GM19395 (cell line): ENCODE measurements at regions not wholly inside any gene's neighbourhood (a gene's known extent, or its start where the extent isn't known, plus 50 kb on each side); places are given as distances from the start of the nearest gene placed in this dataset.

Experiments
- ATAC-seq: cut with Tn5 transposase; IDR thresholded peaks from one replicate; pipeline ENCODE4 v1.9.1; 2021; ENCODE audit warnings: mild to moderate bottlenecking, moderate library complexity; ENCODE audit not compliant: unreplicated experiment

DNA sequence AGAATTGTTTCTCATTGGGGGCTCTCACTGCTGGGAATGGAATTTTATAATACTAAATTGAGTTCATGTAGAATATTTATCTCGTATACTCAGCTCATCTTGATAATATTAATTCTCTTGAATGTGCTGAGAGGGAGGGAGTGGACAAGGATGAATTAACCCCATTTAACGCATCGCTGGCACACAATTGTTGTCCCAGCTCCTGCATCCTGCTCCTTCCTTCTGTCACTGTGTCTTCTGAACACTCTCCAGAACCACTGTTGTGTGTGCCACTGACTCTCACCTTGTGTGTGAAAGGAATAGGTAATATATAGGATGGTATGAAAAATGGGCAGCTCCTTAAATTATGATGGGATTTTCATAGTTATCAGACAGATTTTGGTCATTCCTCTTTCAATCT is 267.3 kb downstream of the MTRR start:
- no peak for ATAC-seq

DNA sequence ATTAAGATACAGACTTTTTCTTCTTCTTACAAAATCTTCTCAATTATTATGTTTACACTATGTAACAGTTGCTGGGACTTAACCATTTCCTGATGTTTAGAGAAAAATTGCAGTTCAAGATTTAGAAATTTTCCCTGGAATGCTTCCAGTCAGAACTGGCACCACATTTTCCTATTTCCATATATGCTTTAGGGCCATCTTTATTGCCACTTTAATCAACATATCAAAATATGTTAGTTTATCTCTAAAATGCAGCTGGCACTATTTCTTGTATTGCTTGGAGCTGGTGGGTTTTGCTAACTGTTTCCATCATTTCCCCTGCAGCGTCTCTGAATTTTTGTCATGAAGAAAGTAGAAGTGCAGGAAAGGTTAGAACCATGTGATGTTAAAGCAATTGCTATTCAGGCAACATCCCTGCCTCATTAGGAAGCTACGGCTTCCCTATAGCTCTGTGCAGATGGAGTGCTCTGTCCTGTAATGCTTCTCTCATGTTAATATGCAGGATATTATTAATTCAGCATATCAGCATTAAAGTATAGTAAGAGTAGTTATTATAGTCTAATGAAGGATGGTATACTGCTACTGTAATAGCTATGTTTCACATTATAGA is 269.1 kb downstream of the MTRR start:
- no peak for ATAC-seq

DNA sequence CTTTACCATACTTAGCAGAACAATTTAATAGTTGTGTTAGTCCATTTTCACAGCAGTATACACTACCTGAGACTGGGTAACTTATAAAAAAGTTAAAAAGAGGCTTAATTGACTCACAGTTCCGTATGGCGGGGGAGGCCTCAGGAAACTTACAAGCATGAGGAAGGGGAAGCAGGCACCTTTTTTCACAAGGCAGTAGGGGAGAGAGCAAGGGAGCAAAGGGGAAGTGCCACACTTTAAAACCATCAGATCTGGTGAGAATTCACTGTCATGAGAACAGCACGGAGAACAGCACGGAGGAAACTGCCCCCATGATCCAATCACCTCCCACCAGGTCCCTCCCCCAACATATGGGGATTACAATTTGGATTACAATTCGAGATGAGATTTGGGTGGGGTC is 269.9 kb downstream of the MTRR start:
- no peak for ATAC-seq

DNA sequence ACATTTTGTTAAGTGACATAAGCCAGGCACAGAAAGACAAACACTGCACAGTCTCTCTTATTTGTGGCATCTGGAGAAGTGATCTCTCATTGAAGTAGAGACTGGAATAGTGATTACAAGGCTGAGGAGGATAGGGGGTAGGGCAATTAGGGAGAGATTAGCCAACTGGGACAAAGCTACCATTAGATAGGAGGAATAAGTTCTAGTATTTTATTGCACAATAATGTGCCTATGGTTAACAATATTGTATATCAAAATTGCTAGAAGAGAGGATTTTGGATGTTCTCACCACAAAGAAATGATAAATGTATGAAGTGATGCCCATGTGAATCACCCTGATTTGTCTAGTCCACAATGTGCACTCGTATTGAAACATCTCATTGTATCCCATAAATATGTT is 281.8 kb downstream of the MTRR start:
- no peak for ATAC-seq

DNA sequence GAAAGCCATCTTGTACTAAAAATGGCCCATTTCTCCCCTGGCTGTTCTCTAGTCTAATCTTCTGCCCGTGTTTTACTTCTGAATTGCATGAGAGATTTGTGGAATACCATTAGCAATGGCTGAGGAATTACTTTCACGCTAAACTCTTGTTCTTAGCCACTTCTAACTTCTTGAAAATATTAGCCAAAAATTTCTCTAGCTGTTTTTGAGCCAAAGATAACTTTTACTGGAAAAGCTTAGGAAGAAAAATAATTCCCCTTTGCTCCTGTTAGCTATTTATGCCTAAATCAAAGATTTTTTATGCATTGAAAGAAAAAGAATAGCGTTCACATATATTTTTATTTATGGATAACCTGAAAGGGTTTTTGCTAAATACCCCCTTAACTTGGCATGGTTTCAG is 287.8 kb downstream of the MTRR start:
- ATAC-seq: no peak

DNA sequence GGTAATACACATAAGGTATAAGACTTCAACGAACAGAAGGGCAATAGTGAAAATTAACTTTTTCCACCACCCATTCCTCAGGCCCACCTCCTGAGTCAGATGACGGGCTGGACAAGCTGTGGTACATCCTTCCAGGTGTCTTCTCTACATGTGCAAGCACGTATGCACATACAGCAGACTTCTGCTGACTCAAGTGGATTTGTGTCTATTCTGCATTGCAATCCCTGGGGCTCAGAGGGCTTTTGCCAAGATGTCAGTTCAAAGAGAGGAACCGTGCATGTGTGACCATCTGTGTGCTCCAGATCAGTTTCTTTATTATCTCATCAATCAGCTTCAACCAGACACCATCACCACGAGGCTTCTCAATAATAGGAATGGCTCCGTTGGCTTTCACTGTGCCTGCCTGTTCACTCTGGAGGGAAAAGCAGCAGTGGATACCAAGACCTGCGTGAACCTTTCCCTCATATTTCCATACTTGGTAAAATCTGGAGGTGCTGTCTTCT is 288.4 kb downstream of the MTRR start:
- ATAC-seq: no peak

DNA sequence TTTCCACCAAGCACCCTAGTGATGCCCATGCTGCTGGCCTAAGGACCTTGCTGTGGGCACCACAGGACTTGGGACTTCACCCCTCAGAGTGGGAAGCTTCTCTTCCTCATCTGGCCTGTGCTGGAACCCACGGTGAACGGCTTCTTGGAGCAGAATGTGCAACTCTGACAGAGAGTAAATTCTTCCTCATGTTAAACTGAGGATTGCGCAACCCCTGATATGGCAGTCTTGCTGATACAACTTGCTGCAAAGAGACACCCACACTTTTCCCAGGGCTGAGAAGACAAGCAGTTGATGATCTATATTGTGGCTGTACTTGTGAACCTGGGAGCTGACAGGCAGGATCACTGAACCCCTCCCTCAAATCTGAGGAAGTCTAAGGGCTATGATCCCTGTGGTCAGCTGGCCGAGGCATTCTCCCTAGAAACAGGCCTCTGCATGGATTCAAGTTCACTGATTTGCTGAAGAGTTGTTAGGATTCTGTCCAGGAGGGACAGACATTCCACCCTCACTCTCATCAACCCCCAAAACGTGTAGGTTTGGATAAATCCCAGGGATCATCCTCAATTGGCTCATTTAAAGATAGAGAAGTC is 307.2 kb downstream of the MTRR start:
- ATAC-seq: no peak

DNA sequence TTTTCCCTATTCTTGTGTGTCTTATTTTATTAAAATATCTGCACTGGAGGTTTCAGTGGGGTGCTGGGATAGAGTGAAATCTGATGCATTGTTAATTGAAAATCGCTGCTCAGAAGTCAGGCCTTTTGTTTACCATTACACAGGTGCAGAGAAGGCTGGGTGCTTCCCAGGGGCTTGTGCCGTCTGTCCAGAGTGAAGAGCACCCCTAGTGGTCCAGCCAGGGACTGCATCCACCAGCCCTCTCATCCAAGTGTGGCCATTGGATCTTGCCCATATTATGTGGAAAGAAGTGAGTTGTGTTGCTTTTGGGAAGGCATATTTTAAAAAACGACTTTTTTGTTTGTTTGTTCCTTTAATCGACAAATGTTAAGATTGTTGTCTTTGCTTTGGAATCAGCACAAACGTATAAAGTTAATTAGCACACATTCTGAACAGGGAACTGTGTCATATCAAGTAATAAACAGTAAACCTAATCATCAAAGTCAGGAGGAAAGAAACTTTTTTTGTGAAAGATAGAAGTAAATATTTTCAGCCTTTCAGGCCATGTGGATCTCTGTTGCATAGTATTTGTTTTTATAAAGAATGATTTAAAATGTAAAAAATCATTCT is 315.6 kb downstream of the MTRR start:
- peak; percentile 96 for ATAC-seq

DNA sequence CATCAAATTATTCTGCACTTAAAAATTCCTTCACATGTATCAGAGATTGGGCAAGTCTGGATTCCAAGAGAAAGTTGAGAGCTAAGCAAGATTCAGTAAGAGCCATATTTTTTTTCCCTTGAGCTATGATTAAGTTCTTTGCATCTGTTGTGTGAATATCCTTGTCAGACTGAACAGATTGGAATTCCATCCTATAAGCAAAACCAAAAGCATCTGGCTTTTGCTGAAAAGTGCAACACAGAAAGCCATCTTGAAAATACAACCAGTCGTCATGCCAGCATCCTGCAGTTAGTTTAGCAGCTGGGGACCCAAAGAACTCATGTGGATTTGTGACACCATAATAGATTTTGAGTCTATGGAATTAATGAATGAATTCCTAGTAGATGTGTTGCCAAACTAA is 316.9 kb downstream of the MTRR start:
- ATAC-seq: no peak

DNA sequence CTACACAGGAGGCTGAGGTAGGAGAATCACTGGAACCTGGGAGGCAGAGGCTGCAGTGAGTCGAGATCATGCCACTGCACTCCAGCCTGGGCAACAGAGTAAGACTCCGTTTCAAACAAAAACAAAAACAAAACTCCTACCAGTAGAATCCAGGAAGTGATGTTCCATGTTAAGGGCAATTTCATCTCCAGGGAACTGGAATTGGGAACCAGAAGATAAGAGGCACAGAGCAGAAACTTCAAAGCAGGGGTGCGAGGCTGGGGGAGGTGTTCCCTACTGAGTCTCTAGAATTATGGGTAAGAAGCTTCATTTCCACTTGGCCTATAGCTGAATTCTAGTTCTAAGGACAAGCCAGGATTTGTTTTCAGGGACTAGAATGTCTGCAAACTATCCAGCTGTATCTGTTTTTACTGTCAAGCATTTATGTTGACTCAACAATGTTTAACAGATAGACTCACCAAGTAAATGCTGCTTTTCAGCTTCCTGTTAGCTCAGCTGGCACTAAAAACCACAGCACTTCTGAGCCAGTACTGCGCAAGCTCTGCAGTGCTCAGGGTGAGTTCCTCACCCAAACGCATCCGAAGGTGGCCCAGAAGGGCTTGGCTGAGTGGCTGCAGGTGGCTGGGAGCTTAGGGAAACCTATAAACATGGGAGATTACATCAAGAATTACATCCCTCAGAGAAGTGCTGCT is 320.1 kb downstream of the MTRR start:
- no peak for ATAC-seq

DNA sequence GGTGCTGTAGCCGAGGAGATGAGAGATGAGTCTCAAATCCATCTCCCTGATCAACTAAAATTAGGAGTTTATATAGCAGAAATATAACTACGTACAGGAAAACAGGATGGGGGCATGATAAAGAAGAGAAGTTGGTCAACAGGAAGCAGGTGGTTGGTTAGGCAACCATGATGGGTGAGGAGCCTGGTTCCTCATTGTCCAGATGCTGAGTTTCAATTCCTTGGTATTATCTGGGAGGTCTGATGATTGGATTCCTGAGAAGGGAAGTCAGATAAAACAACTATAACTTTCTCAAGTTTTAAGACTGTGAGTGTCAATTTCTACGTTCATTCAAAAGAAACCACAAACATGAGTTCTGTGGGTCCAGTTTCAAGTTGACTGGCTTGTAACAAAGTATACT is 323.9 kb downstream of the MTRR start:
- no peak for ATAC-seq

DNA sequence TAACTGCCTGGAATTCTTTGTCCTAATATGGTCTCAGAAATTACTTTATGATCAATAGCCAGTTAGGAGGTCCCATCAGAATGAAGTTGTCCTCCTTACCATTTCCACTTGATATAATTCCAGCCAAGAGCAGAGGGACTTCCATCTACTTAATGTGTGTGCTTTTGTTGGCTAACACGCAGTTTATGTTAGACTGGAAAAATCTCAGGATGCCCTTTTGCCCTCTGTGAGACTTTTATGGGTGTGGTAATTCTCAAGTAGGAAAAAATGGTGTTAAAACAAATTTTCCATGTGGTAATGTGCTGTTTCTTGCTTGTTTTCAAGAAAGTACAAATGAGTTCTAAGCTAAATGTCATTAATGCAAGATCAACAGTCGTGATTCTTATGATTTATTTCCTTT is 327.1 kb downstream of the MTRR start:
- ATAC-seq: no peak

DNA sequence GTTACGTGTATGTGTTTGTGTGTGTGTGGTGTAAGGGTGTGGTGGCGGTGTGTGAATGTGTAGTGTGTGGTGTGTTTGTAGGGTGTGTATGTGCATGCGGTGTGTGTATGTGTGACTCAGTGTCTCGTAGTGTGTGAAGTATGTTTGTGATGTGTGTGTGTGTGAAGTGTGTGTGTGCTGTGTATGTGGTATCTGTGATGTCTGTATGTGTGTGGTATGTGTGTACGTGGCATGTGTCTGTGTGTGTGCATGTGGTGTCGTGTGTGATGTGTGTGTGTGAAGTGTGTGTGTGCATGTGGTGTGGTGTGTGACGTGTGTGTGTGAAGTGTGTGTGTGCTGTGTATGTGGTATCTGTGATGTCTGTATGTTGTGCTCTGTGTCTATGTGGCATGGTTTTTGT is 339.4 kb downstream of the MTRR start:
- ATAC-seq: no peak

DNA sequence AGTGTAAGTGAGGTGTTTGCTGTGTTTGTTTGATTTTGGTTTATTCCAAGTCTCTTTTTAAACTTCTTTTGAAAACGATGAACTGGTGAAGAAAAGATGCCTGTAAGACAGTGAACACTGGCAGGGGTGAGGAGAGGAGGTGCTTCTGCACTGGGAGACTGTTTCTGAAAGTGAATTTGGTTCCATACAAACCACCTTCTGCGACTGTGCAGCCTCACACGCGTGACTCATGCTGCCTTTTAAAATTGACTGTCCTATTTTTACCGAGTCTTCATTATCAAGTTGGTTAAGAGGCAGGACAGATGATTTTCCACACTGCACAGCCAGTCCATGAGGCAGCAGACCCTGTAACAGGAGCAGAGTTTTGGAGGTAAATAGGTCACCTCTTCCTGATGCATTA is 340.6 kb downstream of the MTRR start:
- no peak for ATAC-seq

DNA sequence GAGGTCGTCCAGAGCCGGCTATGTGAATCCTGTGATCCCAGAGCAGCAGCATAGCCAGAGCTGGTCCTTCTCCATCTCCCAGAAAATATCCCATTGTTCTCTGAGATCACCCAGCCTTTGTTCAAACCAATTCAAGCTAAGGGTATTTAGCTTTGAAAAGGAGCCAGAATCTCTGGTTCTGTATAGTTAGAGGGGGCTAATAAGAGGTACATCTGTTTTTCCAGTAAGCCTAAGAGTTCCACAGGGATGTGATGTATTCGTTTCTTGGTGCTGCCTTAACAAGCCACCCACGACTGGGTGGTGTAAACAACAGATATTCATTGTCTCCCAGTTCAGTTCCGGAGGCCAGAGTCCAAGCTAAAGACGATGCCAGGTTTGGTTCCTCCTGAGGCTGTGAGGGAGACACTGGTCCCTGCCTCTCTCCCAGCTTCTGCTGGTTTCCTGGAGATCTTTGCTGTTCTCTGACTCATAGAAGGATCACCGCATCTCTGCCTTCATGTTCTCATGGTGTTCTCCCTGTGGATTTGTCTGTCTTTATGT is 344.8 kb downstream of the MTRR start:
- ATAC-seq: no peak

DNA sequence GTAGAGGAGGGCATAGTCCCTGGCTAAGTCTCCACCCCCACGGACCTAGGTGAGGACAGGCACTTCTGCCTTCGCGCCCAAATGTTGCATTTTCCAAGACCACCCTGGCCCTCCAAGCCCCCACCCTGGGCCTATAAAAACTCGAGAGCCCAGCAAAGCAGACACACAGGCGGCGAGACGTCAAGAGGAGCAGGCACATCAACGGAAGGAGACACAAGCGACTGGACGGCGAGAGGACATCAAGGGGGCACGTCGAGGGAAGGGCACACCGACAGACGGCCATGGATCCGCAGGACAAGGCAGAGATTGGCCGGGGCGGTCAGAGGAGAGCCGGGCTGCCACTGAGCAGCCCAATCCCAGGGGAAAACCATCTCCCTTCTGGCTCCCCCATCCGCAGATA is 348.0 kb downstream of the MTRR start:
- no peak for ATAC-seq

DNA sequence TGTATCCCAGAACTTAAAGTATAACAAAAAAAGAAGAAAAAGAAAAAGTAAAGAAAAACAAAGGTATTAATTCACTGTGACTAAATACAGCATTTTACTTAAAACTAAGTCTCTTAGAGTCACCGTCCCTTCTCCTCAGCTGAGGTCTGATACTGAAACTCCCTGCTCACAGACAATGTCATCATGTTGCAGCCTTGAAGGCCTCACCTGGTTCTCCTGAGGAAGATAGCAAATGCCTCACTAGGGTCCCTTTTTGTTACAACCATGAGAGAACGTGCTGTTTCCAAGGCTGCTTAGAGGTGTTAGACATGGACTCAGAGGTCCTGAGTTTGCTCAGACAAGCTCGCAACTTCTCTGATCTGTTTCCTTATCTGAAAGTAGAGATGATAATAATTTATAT is 357.2 kb downstream of the MTRR start:
- no peak for ATAC-seq

DNA sequence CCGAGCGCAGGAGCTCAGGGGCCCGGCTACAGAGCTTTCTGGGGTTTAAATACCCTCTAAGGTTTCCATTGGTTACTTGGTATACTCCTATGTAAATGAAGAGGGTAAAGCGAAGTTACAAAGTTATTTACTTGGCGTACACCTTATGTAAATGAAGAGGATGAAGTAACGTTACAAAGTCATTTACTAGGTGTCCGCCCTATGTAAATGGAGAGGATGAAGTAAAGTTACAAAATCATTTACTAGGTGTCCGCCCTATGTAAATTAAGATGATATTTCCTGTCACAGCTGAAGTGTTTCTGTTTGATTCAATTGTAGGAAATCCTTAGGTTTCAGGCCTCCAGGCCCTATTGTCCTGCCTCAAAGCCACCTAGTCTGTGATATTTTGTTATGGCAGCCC is 358.2 kb downstream of the MTRR start:
- no peak for ATAC-seq

DNA sequence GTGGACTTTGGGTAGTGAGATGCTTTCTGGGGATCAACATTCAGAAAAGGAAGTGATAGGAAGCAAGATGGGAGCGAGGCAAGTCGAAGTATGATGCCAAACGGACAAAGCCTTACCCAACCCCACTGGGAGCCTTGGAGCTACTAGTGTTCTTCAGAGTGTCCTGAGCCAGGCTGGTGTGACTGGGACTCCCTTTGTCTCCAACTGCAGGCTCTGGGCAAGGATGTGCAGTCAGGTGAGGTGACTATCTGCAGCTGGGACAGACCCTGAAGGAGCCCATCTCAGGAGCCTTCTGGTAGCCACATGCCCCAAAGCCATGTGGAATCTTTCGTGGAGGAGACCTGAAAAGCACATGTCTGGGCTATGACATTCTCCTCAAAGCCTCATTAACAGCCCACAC is 360.6 kb downstream of the MTRR start:
- no peak for ATAC-seq

DNA sequence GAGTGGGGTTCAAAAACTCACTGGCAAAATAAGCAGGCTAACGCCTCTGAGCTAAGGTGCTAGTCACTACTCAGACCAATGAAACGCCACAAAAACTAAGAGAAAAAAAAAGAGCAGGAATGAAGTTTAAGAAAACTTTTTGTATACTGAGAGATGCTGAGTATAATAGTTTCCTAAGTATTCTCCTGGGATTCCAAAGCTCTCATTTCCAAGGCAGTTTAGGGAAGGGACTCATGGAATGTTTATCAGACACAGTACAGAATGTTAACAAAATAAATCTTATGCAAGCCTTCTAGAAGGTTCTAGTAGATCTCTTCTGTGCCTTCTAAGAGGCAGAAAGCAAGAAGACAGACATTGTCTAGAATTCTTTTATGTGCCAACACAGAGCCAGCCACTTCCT is 361.9 kb downstream of the MTRR start:
- ATAC-seq: no peak

DNA sequence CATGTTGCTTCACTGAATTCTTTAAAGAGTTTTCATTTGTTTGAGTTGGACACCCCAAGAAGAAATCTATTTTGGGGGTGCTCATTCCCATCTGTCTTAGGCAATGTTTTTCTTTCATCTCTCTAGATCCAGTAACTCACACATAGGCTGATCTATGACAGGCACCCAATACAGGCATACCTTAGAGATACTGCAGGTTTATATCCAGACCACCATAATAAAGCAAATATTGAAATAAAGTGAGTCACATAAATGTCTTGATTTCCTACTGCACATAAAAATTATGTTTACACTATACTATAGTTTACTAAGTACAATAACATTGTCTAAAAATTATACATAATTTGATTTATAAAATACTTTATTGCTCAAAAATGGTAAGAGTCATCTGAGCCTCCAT is 364.5 kb downstream of the MTRR start:
- ATAC-seq: no peak
